WTC11 (cell line): ENCODE measurements at regions not wholly inside any gene's neighbourhood (a gene's known extent, or its start where the extent isn't known, plus 50 kb on each side); places are given as distances from the start of the nearest gene placed in this dataset.

Experiments used
- ATAC-seq: fragments of 200-7000 bp; cut with Tn5 transposase; 2 replicates; pipeline ENCODE4 v1.10.0; 2021; ENCODE audit warnings: mild to moderate bottlenecking, moderate library complexity
- CTCF ChIA-PET: fragments of 300-600 bp; sonication (Branson Sonifier 250); formaldehyde crosslinking; loops from one replicate; lab custom pipeline; 2021; ENCODE audit warnings: antibody characterized with exemption; lab: Charles Lee
- POLR2A ChIA-PET: fragments of 350-600 bp; sonication (Branson Sonifier 250); formaldehyde crosslinking; loops from one replicate; lab custom pipeline; 2021; ENCODE audit warnings: antibody characterized with exemption; lab: Charles Lee
- DNase-seq: peaks from one replicate; pipeline ENCODE4 v3.0.0; 2021; ENCODE audit warnings: low spot score
- H3K27ac Mint-ChIP-seq: 2 replicates; pipeline ENCODE4 v1.8.0; 2021; ENCODE audit warnings: mixed read lengths
- H3K27me3 Mint-ChIP-seq: 2 replicates; pipeline ENCODE4 v1.8.0; 2021; ENCODE audit warnings: low read depth, mild to moderate bottlenecking, moderate library complexity, mixed read lengths
- H3K36me3 Mint-ChIP-seq: 2 replicates; pipeline ENCODE4 v1.8.0; 2021; ENCODE audit warnings: mixed read lengths
- H3K4me1 Mint-ChIP-seq: 2 replicates; pipeline ENCODE4 v1.8.0; 2022; ENCODE audit warnings: mixed read lengths
- H3K4me3 Mint-ChIP-seq: 2 replicates; pipeline ENCODE4 v1.8.0; 2021; ENCODE audit warnings: mild to moderate bottlenecking, moderate library complexity, mixed read lengths
- H3K9me3 Mint-ChIP-seq: 2 replicates; pipeline ENCODE4 v1.8.0; 2021; ENCODE audit warnings: mixed read lengths
- ARID4B ChIP-seq: sonication (generic); formaldehyde crosslinking; IDR thresholded peaks from 2 replicates; pipeline ENCODE4 v1.8.0; 2023; ENCODE audit warnings: missing genetic modification reagents, mild to moderate bottlenecking, borderline replicate concordance
- ATF1 ChIP-seq: sonication (generic); formaldehyde crosslinking; IDR thresholded peaks from 2 replicates; pipeline ENCODE4 v1.8.1; 2023; ENCODE audit warnings: mild to moderate bottlenecking, moderate library complexity, missing genetic modification reagents
- ATF6 ChIP-seq: sonication (generic); formaldehyde crosslinking; IDR thresholded peaks from 2 replicates; pipeline ENCODE4 v1.8.1; 2023; ENCODE audit warnings: mild to moderate bottlenecking, missing genetic modification reagents
- E2F1 ChIP-seq: sonication (generic); formaldehyde crosslinking; IDR thresholded peaks from 2 replicates; pipeline ENCODE4 v1.8.0; 2022; ENCODE audit warnings: mild to moderate bottlenecking, missing genetic modification reagents
- ESRRA ChIP-seq: sonication (generic); formaldehyde crosslinking; IDR thresholded peaks from 2 replicates; pipeline ENCODE4 v1.8.1; 2022; ENCODE audit warnings: mild to moderate bottlenecking, missing genetic modification reagents, borderline replicate concordance
- FOXJ3 ChIP-seq: sonication (generic); formaldehyde crosslinking; IDR thresholded peaks from 2 replicates; pipeline ENCODE4 v1.9.0; 2021; ENCODE audit warnings: missing genetic modification reagents, mild to moderate bottlenecking, borderline replicate concordance
- GRHL2 ChIP-seq: fragments of 250-450 bp; sonication (Bioruptor Pico); IDR thresholded peaks from 2 replicates; pipeline ENCODE4 v1.8.0; 2022; ENCODE audit warnings: mild to moderate bottlenecking, moderate library complexity; ENCODE audit not compliant: insufficient replicate concordance, severe bottlenecking
- IRF2 ChIP-seq: sonication (generic); formaldehyde crosslinking; IDR thresholded peaks from 2 replicates; pipeline ENCODE4 v1.8.0; 2022; ENCODE audit warnings: low read depth, missing genetic modification reagents, borderline replicate concordance
- OVOL2 ChIP-seq: fragments of 250-450 bp; sonication (Bioruptor Pico); IDR thresholded peaks from 2 replicates; pipeline ENCODE4 v1.9.0; 2021; ENCODE audit warnings: mild to moderate bottlenecking, borderline replicate concordance
- TEAD4 ChIP-seq: sonication (generic); formaldehyde crosslinking; IDR thresholded peaks from 2 replicates; pipeline ENCODE4 v1.8.0; 2022; ENCODE audit warnings: mild to moderate bottlenecking, missing genetic modification reagents
- ZNF263 ChIP-seq: sonication (generic); formaldehyde crosslinking; IDR thresholded peaks from 2 replicates; pipeline ENCODE4 v1.8.1; 2022; ENCODE audit warnings: low read depth, mild to moderate bottlenecking, moderate library complexity, missing genetic modification reagents
- TF ChIP-seq, protein P1 (sequence below): fragments of 250-450 bp; sonication (Bioruptor Pico); IDR thresholded peaks from 2 replicates; pipeline ENCODE4 v2.1.2; 2022; ENCODE audit warnings: mild to moderate bottlenecking, moderate library complexity
- TF ChIP-seq, protein P2 (sequence below): fragments of 200-600 bp; IDR thresholded peaks from 2 replicates; pipeline ENCODE4 v1.8.0; 2022; ENCODE audit warnings: antibody characterized with exemption

- TF ChIP-seq, protein P1, sequence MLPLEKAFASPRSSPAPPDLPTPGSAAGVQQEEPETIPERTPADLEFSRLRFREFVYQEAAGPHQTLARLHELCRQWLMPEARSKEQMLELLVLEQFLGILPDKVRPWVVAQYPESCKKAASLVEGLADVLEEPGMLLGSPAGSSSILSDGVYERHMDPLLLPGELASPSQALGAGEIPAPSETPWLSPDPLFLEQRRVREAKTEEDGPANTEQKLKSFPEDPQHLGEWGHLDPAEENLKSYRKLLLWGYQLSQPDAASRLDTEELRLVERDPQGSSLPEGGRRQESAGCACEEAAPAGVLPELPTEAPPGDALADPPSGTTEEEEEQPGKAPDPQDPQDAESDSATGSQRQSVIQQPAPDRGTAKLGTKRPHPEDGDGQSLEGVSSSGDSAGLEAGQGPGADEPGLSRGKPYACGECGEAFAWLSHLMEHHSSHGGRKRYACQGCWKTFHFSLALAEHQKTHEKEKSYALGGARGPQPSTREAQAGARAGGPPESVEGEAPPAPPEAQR (CRISPR knock-in tag): no peak
- TF ChIP-seq ZNF263 (CRISPR knock-in tag) (no peak), FOXJ3 (CRISPR knock-in tag) (no peak)
Measured at GRCh38 chr2:145797692-145798091, 1277.8 kb upstream of the ZEB2 start (continued).

- CTCF ChIA-PET: no interaction called here
- Mint-ChIP-seq H3K4me1 (peaks cover 4% of the 10 kb centered on the region; the same call in 1 of the 2 replicates), H3K27ac (no peak overlapping the region), H3K36me3 (peaks cover 3% of the 10 kb centered on the region; the same call in 1 of the 2 replicates), H3K9me3 (peaks cover 4% of the 10 kb centered on the region), H3K27me3 (no peaks in the 10 kb centered on the region), H3K4me3 (no peak overlapping the region)
- POLR2A ChIA-PET: no interaction called here
- DNase-seq (no peak), ATAC-seq (no peak)
- TF ChIP-seq GRHL2 (CRISPR knock-in tag) (no peak), ESRRA (CRISPR knock-in tag) (no peak), ATF1 (CRISPR knock-in tag) (no peak), ATF6 (CRISPR knock-in tag) (no peak), ARID4B (CRISPR knock-in tag) (no peak), E2F1 (CRISPR knock-in tag) (no peak), TEAD4 (CRISPR knock-in tag) (no peak), OVOL2 (CRISPR knock-in tag) (no peak), IRF2 (CRISPR knock-in tag) (no peak)
- TF ChIP-seq, protein P2, sequence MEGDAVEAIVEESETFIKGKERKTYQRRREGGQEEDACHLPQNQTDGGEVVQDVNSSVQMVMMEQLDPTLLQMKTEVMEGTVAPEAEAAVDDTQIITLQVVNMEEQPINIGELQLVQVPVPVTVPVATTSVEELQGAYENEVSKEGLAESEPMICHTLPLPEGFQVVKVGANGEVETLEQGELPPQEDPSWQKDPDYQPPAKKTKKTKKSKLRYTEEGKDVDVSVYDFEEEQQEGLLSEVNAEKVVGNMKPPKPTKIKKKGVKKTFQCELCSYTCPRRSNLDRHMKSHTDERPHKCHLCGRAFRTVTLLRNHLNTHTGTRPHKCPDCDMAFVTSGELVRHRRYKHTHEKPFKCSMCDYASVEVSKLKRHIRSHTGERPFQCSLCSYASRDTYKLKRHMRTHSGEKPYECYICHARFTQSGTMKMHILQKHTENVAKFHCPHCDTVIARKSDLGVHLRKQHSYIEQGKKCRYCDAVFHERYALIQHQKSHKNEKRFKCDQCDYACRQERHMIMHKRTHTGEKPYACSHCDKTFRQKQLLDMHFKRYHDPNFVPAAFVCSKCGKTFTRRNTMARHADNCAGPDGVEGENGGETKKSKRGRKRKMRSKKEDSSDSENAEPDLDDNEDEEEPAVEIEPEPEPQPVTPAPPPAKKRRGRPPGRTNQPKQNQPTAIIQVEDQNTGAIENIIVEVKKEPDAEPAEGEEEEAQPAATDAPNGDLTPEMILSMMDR: no peak
Measured at GRCh38 chr2:145792745-145793144, 1272.8 kb upstream of the ZEB2 start.
